Memory B cell (primary cell): ENCODE measurements at regions not wholly inside any gene's neighbourhood (a gene's known extent, or its start where the extent isn't known, plus 50 kb on each side); places are given as distances from the start of the nearest gene placed in this dataset.

Experiments
- ATAC-seq: fragments of 150-1000 bp; cut with Tn5 transposase; 2 replicates; pipeline ENCODE4 v1.10.0; 2021; ENCODE audit warnings: low read depth, mild to moderate bottlenecking, moderate library complexity
- DNase-seq, 2 donors: peaks; one replicate each; pipeline ENCODE4 v3.0.0; 2022; ENCODE audit warnings: low spot score in 2 of 2
- H3K27ac Mint-ChIP-seq: one replicate; pipeline ENCODE4 v1.8.0; 2022; ENCODE audit warnings: mild to moderate bottlenecking, moderate library complexity, mixed read lengths
- H3K27me3 Mint-ChIP-seq: one replicate; pipeline ENCODE4 v1.8.0; 2022; ENCODE audit warnings: mixed read lengths
- H3K36me3 Mint-ChIP-seq: one replicate; pipeline ENCODE4 v1.8.0; 2022; ENCODE audit warnings: mild to moderate bottlenecking, mixed read lengths
- H3K4me1 Mint-ChIP-seq: one replicate; pipeline ENCODE4 v1.8.0; 2022; ENCODE audit warnings: mixed read lengths
- H3K4me3 Mint-ChIP-seq: one replicate; pipeline ENCODE4 v1.8.0; 2022; ENCODE audit warnings: mild to moderate bottlenecking, moderate library complexity, mixed read lengths
- H3K9me3 Mint-ChIP-seq: one replicate; pipeline ENCODE4 v1.8.0; 2022; ENCODE audit warnings: mixed read lengths

DNA sequence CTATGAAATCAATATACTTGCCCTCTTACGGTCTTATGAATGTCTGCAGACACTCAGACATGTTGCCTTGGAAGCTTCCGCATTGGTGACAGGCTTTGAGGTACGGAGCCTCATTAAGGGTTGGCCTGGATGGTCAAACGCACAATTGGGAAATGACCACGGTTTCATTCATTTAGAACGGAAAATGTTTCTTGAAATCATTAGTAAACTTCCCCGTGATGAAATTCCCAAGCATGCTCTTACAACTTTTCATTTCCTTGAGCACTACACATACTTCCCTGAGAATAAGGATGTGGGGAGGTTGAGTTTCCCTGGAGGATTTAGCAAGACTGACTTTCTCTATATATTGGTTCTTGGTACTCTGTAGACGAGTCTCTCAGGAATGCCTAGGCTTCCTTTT, 146.3 kb downstream of the HLX start:
- no peaks in the 10 kb centered on the region for H3K36me3 Mint-ChIP-seq
- no peak overlapping the region for H3K4me3 Mint-ChIP-seq
- H3K27me3 Mint-ChIP-seq: no peaks in the 10 kb centered on the region
- DNase-seq: no peak
- no peaks in the 10 kb centered on the region for H3K9me3 Mint-ChIP-seq
- H3K27ac Mint-ChIP-seq: no peak overlapping the region
- H3K4me1 Mint-ChIP-seq: peaks cover 20% of the 10 kb centered on the region
- ATAC-seq: no peak

DNA sequence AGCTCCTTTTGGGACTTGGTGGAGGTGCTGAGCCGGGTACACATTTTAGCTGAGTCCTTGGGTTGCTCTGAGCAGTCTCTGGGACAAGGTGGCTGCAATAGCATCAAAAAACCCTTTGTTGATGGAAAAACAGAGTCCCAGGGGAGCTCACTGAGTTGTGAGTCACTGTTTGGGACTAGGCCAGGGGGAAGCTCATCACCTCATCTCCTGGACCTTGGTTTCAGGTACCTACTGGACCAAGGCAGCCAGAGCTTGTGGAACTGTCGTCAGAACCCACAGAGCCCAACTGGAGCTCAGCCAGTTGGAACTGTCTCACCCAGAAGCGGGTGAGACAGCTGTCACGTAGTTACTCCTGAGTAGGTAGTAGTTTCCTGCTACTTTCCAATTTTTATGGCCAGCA, 146.7 kb downstream of the HLX start:
- Mint-ChIP-seq H3K36me3 (no peaks in the 10 kb centered on the region), H3K4me3 (no peak overlapping the region), H3K9me3 (no peaks in the 10 kb centered on the region), H3K4me1 (peaks cover 20% of the 10 kb centered on the region), H3K27me3 (no peaks in the 10 kb centered on the region), H3K27ac (peak overlapping the region; percentile 54)
- DNase-seq: peak in 1 of 2 donors; percentile 12
- ATAC-seq: peak; percentile 88

DNA sequence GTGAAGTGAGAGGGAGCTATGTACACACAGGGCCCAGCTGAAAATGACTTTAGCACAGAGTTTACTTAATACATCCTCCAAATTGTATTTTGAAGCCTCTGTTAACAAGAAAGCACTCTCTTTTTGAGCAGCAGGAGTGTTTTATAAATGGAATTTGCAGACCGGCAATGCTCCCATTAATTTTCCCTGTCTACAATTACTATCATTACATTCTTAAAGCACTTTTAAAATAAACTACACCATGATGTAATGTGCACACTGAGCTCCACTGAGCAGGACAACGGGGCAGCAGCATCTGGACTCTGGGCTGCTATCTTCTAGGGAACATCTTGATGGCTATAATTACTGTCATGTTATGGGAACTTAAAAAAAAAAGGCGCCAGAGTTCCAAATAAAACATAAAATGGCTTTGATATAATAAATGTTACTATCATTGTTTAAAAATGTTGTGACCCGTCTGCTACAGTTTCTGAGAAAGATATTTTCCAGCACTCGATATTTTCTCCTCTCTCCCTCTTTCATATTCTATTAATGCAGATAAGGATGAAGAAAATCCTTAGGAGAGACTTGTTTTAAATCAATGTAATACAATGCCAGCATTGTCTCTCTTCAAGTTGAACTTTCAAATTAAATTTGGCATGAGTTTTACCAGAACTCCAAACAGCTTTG, 150.9 kb downstream of the HLX start:
- DNase-seq (no peak), ATAC-seq (no peak)
- no peaks in the 10 kb centered on the region for H3K36me3 Mint-ChIP-seq
- H3K27me3 Mint-ChIP-seq: no peaks in the 10 kb centered on the region
- no peak overlapping the region for H3K27ac Mint-ChIP-seq
- peaks cover 21% of the 10 kb centered on the region for H3K4me1 Mint-ChIP-seq
- H3K9me3 Mint-ChIP-seq: no peaks in the 10 kb centered on the region
- H3K4me3 Mint-ChIP-seq: no peak overlapping the region

DNA sequence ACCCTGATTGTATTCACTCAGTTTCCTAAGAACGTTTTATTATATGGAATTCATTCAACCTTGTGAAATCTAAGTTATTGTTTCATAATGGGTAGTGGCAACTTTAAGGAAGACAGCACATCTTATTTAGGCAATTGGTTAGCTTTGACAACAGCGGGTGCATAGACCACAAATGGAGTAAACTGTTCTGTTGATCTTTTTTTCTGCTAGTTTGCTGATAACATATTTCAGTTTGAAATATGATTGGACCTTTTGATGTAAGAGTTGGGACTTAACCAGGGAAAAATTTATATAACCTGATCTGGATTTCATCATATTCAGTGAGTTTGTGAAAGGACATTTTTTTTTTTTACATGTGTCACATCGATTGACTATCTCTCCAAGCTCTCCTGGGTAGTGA, 151.7 kb downstream of the HLX start:
- ATAC-seq: no peak
- Mint-ChIP-seq H3K27ac (no peak overlapping the region), H3K27me3 (no peaks in the 10 kb centered on the region), H3K36me3 (no peaks in the 10 kb centered on the region), H3K4me1 (peaks cover 20% of the 10 kb centered on the region), H3K4me3 (no peak overlapping the region), H3K9me3 (no peaks in the 10 kb centered on the region)
- DNase-seq: no peak

DNA sequence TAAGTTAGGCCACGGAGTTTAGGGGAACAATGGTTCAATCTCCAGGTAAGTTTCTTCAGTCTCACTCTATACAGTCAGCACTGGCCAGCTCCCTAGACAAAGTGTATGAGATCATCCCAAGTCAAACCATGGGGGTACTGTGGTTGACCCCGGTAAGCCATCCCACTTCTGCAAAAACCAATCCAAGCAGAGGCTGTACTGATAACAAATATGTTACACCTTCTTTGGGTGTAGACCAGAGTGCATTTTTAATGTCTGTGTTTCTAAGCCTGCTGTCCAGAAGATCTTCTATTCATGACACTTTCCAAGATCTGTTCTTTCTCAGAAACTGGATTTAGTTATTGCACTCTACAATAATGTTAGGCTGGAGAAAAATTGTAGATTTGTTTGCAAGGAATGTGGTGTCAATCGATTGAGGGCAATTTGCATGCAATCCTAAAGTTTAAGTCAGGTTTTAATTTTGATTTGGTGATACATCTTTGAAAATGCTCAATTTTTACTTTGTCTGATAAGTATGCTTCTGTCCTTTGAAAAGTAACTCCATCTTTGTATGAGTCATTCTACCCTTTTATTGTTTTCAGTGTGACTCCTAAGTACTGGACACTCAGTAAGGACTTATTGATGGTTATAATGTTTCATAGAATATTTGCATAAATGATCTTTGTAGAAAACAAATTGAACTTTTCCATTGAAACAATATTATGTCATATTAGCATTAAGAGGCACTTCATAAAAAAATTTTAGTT, 152.4 kb downstream of the HLX start:
- Mint-ChIP-seq H3K4me3 (no peak overlapping the region), H3K36me3 (no peaks in the 10 kb centered on the region), H3K27ac (no peak overlapping the region), H3K4me1 (peaks cover 13% of the 10 kb centered on the region), H3K27me3 (no peaks in the 10 kb centered on the region), H3K9me3 (no peaks in the 10 kb centered on the region)
- ATAC-seq (no peak), DNase-seq (no peak)

DNA sequence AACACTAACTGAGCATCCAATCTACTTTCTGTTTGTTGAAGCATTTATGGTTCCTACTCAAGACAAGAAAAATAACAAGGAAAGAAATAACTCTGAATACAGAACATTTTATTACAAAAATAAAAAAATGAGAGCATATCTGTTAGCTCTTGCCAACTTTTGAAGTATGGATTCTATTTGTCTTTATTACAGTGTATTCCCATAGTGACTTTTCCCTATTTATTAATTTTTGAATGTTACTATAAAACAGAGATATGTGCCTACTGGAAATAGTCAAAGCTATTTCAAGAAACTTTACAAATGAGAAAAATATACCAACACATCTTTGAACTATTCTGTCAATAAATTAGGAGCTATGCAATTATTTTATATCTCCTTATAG, 153.0 kb downstream of the HLX start:
- DNase-seq: no peak
- Mint-ChIP-seq H3K27ac (no peak overlapping the region), H3K36me3 (no peaks in the 10 kb centered on the region)

DNA sequence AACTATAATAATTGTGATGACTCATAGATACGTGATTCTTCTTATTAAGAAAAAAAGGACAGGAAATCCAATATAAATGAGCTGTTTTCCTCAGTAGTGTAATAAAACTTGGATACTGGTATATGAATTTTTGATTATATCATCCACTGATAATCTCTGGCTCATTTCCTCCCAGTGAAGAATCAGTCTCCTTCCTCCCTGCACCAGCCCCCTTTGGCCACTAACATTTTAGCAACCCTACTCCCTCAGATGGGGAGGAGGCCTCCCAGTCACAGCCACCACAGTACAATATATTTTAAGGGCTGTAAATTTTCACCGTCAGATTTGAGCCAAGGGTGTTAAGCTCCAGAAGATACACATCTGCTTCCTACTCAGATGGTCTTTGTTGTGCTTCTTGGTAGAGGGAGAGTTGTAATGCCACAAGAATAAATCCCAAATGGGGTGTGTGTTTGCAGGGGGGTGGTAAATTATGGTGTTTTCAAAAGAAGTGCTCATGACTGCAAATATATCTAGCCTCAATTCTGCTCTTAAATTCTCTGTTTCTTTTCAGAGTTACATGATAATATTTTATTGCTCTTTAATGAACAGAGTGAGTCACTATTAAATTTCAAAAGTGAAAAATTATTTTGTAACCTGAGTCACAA, 153.5 kb downstream of the HLX start:
- peaks cover 12% of the 10 kb centered on the region for H3K4me1 Mint-ChIP-seq
- H3K4me3 Mint-ChIP-seq: no peak overlapping the region
- H3K36me3 Mint-ChIP-seq: peaks cover 3% of the 10 kb centered on the region
- no peak for DNase-seq
- H3K27me3 Mint-ChIP-seq: no peaks in the 10 kb centered on the region
- no peak overlapping the region for H3K27ac Mint-ChIP-seq
- peaks cover 4% of the 10 kb centered on the region for H3K9me3 Mint-ChIP-seq
- ATAC-seq: no peak

More for the DNA sequence above, 153.0 kb downstream of the HLX start:
- peaks cover 12% of the 10 kb centered on the region for H3K4me1 Mint-ChIP-seq
- no peak overlapping the region for H3K4me3 Mint-ChIP-seq
- H3K27me3 Mint-ChIP-seq: no peaks in the 10 kb centered on the region
- ATAC-seq: no peak
- peaks cover 3% of the 10 kb centered on the region for H3K9me3 Mint-ChIP-seq

DNA sequence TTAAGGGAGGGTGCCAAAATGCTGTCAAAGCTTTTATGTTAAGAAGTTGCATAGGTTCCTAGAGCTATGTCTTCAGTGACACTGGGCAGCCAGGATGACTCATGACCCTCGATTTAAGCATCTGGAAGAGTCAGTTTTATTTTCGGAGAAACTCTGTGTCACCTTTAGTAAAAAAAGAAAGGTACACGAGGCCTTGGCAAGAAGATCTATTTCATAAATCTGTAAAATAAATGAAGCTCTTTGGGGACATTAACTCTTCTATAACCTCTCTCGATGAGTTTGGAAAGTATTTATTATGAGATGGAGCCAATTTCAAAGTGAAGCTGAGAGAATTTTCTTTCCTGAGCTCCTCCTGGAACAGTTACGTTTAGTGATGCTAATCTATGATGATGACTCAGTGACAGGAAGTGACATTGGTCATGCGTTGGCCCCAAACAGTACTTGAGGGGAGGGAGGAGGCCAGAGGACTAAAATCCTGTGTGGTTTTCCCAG, 156.5 kb downstream of the HLX start:
- DNase-seq: no peak
- no peak overlapping the region for H3K4me3 Mint-ChIP-seq
- H3K27ac Mint-ChIP-seq: no peak overlapping the region
- peaks cover 11% of the 10 kb centered on the region for H3K4me1 Mint-ChIP-seq
- peaks cover 7% of the 10 kb centered on the region for H3K36me3 Mint-ChIP-seq
- H3K9me3 Mint-ChIP-seq: peaks cover 9% of the 10 kb centered on the region
- ATAC-seq: no peak
- no peaks in the 10 kb centered on the region for H3K27me3 Mint-ChIP-seq

DNA sequence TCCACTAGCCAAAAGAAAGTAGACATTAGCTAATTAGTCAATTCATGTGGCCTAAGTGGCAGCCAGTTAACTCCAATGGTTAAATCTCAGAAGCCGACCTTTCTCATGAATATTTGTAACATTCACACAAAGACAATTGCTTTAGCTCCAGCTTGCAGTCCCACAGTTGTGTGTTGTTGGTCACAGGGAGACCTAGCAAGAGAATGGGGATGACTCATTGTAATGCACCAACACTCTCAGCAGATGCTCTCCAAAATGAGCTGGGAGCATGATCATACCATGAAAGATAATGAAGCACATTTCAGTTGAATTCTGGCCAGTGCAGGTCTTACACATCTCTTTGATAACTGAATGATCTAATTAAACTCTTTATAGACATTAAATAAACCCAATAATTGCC, 160.4 kb downstream of the HLX start:
- Mint-ChIP-seq H3K27me3 (no peaks in the 10 kb centered on the region), H3K36me3 (peaks cover 7% of the 10 kb centered on the region), H3K4me1 (peaks cover 11% of the 10 kb centered on the region), H3K9me3 (peaks cover 9% of the 10 kb centered on the region), H3K4me3 (no peak overlapping the region), H3K27ac (no peak overlapping the region)
- DNase-seq: no peak
- no peak for ATAC-seq

DNA sequence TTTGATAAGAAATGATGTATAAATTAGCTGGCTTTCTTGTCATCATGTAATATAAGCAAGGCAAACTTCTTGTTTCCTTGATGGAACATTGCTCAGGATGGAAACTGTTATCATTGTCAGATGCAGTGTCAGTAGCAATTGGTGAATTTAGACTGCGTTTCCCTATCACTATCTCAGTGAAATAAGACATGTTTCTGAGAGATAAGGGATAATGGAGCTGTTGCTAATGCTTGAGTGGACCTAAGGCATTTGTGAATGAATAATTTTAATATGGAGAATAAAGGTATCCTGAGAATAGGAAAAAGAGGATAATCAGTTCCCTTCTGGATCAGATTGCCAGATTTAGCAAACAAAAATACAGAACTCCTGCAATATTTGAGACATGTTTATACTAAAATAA, 160.9 kb downstream of the HLX start:
- H3K9me3 Mint-ChIP-seq: peaks cover 9% of the 10 kb centered on the region
- H3K4me3 Mint-ChIP-seq: no peak overlapping the region
- peaks cover 12% of the 10 kb centered on the region for H3K4me1 Mint-ChIP-seq
- no peaks in the 10 kb centered on the region for H3K27me3 Mint-ChIP-seq
- ATAC-seq (no peak), DNase-seq (no peak)
- H3K36me3 Mint-ChIP-seq: peaks cover 9% of the 10 kb centered on the region
- no peak overlapping the region for H3K27ac Mint-ChIP-seq

DNA sequence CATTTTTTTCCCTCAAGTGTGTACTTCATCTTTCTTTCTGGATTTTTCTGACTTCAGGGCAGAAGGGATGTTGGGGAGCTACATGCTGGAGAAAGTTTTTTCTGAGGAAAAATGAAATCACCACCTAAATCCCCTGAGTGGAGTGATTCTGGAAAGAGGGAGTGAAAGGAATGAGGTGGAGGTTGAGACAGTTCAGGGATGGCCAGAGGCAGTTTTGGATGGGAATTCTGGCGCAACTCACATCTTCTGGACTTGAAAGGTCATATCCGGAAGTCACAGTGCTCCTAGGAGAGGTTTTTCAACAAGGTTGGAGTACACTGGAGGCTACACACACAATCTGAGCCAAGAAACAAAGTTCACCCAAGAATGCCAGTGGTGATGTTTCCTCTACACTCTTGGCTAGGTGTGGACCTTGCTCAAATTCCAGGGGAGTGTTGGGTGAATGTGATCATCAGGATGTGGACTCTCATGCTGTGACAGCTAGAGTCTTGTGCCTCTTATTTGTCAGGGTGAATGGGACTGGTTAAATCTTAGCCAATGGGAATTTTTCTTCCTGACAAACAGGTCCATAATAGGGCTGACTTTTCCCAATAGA, 161.5 kb downstream of the HLX start:
- DNase-seq (no peak), ATAC-seq (no peak)
- Mint-ChIP-seq H3K4me1 (peaks cover 11% of the 10 kb centered on the region), H3K4me3 (no peak overlapping the region), H3K36me3 (peaks cover 9% of the 10 kb centered on the region), H3K27ac (no peak overlapping the region), H3K9me3 (peaks cover 9% of the 10 kb centered on the region), H3K27me3 (no peaks in the 10 kb centered on the region)

DNA sequence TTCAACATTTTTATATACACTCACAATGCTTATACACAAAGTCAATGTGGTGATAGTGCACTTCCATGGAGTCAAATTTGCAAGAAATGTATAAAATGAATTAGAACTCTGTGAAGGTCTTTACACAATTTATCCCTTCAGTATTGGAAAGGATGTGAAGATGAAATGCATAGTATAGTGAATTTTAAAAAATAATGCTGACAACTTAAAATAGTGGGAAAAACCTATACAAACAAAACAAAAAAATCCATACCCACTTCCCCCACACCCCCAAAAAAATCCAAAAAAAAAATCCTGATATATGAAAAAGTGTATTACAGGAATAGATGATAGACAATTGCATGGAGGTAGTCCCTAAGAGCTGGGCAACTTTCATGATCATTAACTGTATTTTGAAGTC, 165.3 kb downstream of the HLX start:
- H3K36me3 Mint-ChIP-seq: peaks cover 16% of the 10 kb centered on the region
- H3K4me3 Mint-ChIP-seq: no peak overlapping the region
- H3K9me3 Mint-ChIP-seq: peaks cover 8% of the 10 kb centered on the region
- DNase-seq (no peak), ATAC-seq (no peak)
- H3K27ac Mint-ChIP-seq: no peak overlapping the region
- no peaks in the 10 kb centered on the region for H3K27me3 Mint-ChIP-seq
- H3K4me1 Mint-ChIP-seq: peaks cover 27% of the 10 kb centered on the region

DNA sequence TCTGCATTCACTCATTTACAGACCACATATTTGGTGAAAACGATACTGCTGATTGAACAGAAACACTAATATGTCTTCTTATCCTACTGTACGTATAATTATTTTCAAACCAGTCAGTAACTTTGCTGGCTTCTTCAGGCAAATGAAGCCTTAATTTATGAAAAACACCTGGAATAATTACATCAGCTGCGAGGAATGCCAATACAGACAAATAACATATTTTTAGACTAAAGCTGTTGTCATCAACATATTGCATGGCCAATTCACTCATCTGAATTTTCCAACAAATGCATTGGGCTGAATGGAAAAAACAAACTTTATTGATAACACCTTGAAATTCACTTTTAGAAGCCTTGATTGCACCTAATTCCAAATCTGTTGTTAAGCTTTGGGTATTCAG, 165.9 kb downstream of the HLX start:
- ATAC-seq: no peak
- H3K9me3 Mint-ChIP-seq: peaks cover 13% of the 10 kb centered on the region
- no peak overlapping the region for H3K27ac Mint-ChIP-seq
- no peaks in the 10 kb centered on the region for H3K27me3 Mint-ChIP-seq
- peaks cover 21% of the 10 kb centered on the region for H3K36me3 Mint-ChIP-seq
- H3K4me1 Mint-ChIP-seq: peaks cover 31% of the 10 kb centered on the region
- no peak overlapping the region for H3K4me3 Mint-ChIP-seq
- no peak for DNase-seq
